SU-DHL-6 (cell line): ENCODE measurements at regions not wholly inside any gene's neighbourhood (a gene's known extent, or its start where the extent isn't known, plus 50 kb on each side); places are given as distances from the start of the nearest gene placed in this dataset.

Experiments
- H2AFZ ChIP-seq: fragments of 200-600 bp; sonication (generic); 2 replicates; pipeline ENCODE4 v1.6.1; 2014; ENCODE audit warnings: low read depth, mild to moderate bottlenecking, moderate library complexity, mixed read lengths, antibody characterized with exemption, low read length; ENCODE audit not compliant: severe bottlenecking
- H3F3A ChIP-seq: fragments of 200-600 bp; shearing (Covaris generic); 2 replicates; pipeline ENCODE4 v1.6.0; 2016; ENCODE audit warnings: antibody characterized with exemption, mild to moderate bottlenecking; ENCODE audit not compliant: insufficient read depth
- H3K27ac ChIP-seq: fragments of 200-600 bp; sonication (generic); 2 replicates; pipeline ENCODE4 v1.5.1; 2016; ENCODE audit warnings: low read depth, mild to moderate bottlenecking, low read length, moderate library complexity, mixed read lengths
- H3K27me3 ChIP-seq: fragments of 200-600 bp; sonication (generic), shearing (Covaris generic); 2 replicates; pipeline ENCODE4 v1.6.0; 2014; ENCODE audit warnings: mild to moderate bottlenecking, low read length
- H3K36me3 ChIP-seq: fragments of 200-600 bp; sonication (generic); 2 replicates; pipeline ENCODE4 v1.6.1; 2014; ENCODE audit warnings: mild to moderate bottlenecking, low read length, mixed read lengths
- H3K4me2 ChIP-seq: fragments of 300-600, 200-600 bp; shearing (Covaris generic), sonication (generic); 2 replicates; pipeline ENCODE4 v1.6.0; 2014; ENCODE audit warnings: low read length, low read depth, mild to moderate bottlenecking; ENCODE audit not compliant: poor library complexity, severe bottlenecking
- H3K4me3 ChIP-seq: fragments of 200-600 bp; sonication (generic); 2 replicates; pipeline ENCODE4 v1.5.1; 2014; ENCODE audit warnings: antibody characterized with exemption, low read length, mild to moderate bottlenecking, mixed read lengths; ENCODE audit not compliant: insufficient read depth, poor library complexity, severe bottlenecking
- H3K79me2 ChIP-seq: fragments of 200-600 bp; sonication (generic); 2 replicates; pipeline ENCODE4 v1.6.1; 2014; ENCODE audit warnings: mild to moderate bottlenecking, low read length, moderate library complexity; ENCODE audit not compliant: insufficient read depth
- H3K9ac ChIP-seq: fragments of 200-600 bp; sonication (generic); 2 replicates; pipeline ENCODE4 v1.7.0; 2014; ENCODE audit warnings: mild to moderate bottlenecking, low read length
- H3K9me2 ChIP-seq: fragments of 200-600 bp; sonication (generic); replicated peaks from 2 replicates; pipeline ENCODE4 v1.6.1; 2014; ENCODE audit warnings: low read length; ENCODE audit not compliant: insufficient read depth
- H3K9me3 ChIP-seq: fragments of 200-600 bp; sonication (generic); 2 replicates; pipeline ENCODE4 v1.6.1; 2014; ENCODE audit warnings: low read length, mixed read lengths; ENCODE audit not compliant: insufficient read depth
- H4K20me1 ChIP-seq: fragments of 200-600 bp; sonication (generic); 2 replicates; pipeline ENCODE4 v1.6.1; 2014; ENCODE audit warnings: low read depth, mild to moderate bottlenecking, antibody characterized with exemption, low read length, moderate library complexity, mixed read lengths
- EZH2phosphoT487 ChIP-seq: fragments of 200-600 bp; sonication (generic), shearing (Covaris generic); conservative IDR thresholded peaks from 2 replicates; pipeline ENCODE4 v1.6.1; 2018; ENCODE audit warnings: mild to moderate bottlenecking, antibody characterized with exemption, low read length, moderate library complexity, mixed read lengths
- TF ChIP-seq, protein P1 (sequence below): fragments of 200-600 bp; sonication (generic); IDR thresholded peaks from one replicate; pipeline ENCODE4 v1.5.1; 2017; ENCODE audit warnings: antibody characterized with exemption, mild to moderate bottlenecking, low read length, moderate library complexity; ENCODE audit not compliant: insufficient read depth, poor library complexity, severe bottlenecking

DNA sequence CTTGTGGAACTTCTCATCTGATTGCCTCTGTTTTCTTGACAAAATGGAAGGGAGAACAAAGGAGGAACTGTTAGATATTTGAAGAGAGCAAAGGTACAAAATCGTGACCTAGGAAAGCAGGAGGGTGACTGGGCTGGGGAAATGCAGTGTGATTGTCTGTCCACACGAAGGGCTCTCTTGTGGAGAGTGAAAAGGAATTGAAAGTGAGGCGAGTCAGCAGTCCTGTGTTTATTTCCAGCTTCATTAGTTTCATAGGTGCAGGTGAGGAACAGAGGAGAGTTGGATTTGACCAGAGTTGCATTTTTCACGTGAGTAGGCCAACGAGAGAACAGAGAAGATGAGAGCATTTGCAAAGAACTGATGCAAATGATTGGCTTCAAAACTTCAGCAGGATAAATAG is 336.4 kb upstream of the SATB1 start:
- Histone ChIP-seq H4K20me1 (no peaks in the 10 kb centered on the region), H3K27ac (no peak overlapping the region), H3K9me3 (no peaks in the 10 kb centered on the region), H3K9ac (no peak overlapping the region), H3K27me3 (no peaks in the 10 kb centered on the region), H3F3A (no peaks in the 10 kb centered on the region), H3K4me3 (no peak overlapping the region), H3K79me2 (no peaks in the 10 kb centered on the region), H2AFZ (no peak overlapping the region), H3K9me2 (no peaks in the 10 kb centered on the region), H3K4me2 (no peak overlapping the region), H3K36me3 (no peaks in the 10 kb centered on the region)
- TF ChIP-seq EZH2phosphoT487: no peak

DNA sequence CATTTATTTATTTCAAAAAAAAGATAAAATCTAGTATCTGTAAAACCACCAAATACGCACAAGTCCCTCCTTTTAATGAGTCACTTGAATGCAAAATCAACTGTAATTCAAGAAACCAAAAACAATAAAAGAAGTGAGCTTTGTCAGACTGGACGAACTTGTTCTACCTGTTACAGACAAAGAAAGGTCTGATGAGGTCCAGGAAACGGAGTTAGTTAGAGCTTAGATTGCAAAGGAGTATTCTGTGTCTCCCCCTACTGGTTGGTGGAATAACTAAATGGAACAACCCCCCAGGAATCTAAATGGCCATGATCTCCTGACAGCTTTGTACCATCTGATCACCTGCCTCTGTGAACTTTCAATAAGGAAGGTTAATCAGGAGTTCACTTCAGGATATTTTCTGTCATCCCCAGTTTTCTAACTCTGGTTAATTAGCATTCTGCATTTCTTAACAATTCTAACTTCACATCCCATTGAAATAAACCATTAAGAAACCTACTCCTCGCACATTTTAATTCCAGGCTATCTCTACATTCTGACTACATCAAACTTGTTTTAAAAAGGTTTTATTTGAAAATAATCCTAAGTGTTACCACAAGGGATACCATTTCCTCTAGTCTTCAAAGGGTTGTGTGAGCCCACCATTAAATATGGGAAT is 333.0 kb upstream of the SATB1 start:
- Histone ChIP-seq H3F3A (no peaks in the 10 kb centered on the region), H3K4me3 (no peak overlapping the region), H3K27me3 (no peaks in the 10 kb centered on the region), H3K4me2 (no peak overlapping the region), H3K36me3 (no peaks in the 10 kb centered on the region), H3K27ac (no peak overlapping the region), H4K20me1 (no peaks in the 10 kb centered on the region), H3K9ac (no peak overlapping the region), H2AFZ (no peak overlapping the region), H3K79me2 (no peaks in the 10 kb centered on the region), H3K9me3 (no peaks in the 10 kb centered on the region), H3K9me2 (no peaks in the 10 kb centered on the region)
- TF ChIP-seq EZH2phosphoT487: no peak
- TF ChIP-seq, protein P1, sequence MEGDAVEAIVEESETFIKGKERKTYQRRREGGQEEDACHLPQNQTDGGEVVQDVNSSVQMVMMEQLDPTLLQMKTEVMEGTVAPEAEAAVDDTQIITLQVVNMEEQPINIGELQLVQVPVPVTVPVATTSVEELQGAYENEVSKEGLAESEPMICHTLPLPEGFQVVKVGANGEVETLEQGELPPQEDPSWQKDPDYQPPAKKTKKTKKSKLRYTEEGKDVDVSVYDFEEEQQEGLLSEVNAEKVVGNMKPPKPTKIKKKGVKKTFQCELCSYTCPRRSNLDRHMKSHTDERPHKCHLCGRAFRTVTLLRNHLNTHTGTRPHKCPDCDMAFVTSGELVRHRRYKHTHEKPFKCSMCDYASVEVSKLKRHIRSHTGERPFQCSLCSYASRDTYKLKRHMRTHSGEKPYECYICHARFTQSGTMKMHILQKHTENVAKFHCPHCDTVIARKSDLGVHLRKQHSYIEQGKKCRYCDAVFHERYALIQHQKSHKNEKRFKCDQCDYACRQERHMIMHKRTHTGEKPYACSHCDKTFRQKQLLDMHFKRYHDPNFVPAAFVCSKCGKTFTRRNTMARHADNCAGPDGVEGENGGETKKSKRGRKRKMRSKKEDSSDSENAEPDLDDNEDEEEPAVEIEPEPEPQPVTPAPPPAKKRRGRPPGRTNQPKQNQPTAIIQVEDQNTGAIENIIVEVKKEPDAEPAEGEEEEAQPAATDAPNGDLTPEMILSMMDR: peak; percentile 52

GRCh38 chr3:18757476-18757875 is 332.3 kb upstream of the SATB1 start:
- no peak overlapping the region for H3K27ac ChIP-seq
- no peak overlapping the region for H3K4me3 ChIP-seq
- no peak for TF ChIP-seq EZH2phosphoT487
- TF ChIP-seq, protein P1: no peak
- H3K9me2 ChIP-seq: no peaks in the 10 kb centered on the region
- no peak overlapping the region for H3K4me2 ChIP-seq
- H3K79me2 ChIP-seq: no peaks in the 10 kb centered on the region
- no peak overlapping the region for H2AFZ ChIP-seq
- H4K20me1 ChIP-seq: no peaks in the 10 kb centered on the region
- no peaks in the 10 kb centered on the region for H3K27me3 ChIP-seq
- H3F3A ChIP-seq: no peaks in the 10 kb centered on the region
- H3K36me3 ChIP-seq: no peaks in the 10 kb centered on the region
- no peaks in the 10 kb centered on the region for H3K9me3 ChIP-seq
- H3K9ac ChIP-seq: no peak overlapping the region

- H3K9ac ChIP-seq: no peak overlapping the region
- H3K36me3 ChIP-seq: no peaks in the 10 kb centered on the region
- H3K79me2 ChIP-seq: no peaks in the 10 kb centered on the region
- no peaks in the 10 kb centered on the region for H3K9me3 ChIP-seq
- H3K4me2 ChIP-seq: no peak overlapping the region
- no peaks in the 10 kb centered on the region for H3F3A ChIP-seq
- H2AFZ ChIP-seq: no peak overlapping the region
- no peaks in the 10 kb centered on the region for H4K20me1 ChIP-seq
- no peak overlapping the region for H3K27ac ChIP-seq
- H3K27me3 ChIP-seq: no peaks in the 10 kb centered on the region
- no peak for TF ChIP-seq EZH2phosphoT487
- TF ChIP-seq, protein P1: no peak
- H3K9me2 ChIP-seq: no peaks in the 10 kb centered on the region
- H3K4me3 ChIP-seq: no peak overlapping the region
Measured at GRCh38 chr3:18752273-18752934, 327.3 kb upstream of the SATB1 start.
